ENCODE measurements at regions not wholly inside any gene's neighbourhood (a gene's known extent, or its start where the extent isn't known, plus 50 kb on each side); places are given as distances from the start of the nearest gene placed in this dataset.
A peak's percentile ranks its signal among the peaks of the same experiment; 100 is the strongest.

GRCh38 chr20:20931024-20931423 is 175.1 kb downstream of the LINC00237 start:
- no peak for DNase-seq (ENCODE audit: low read depth)
- TF ChIP-seq CTCF (IDR thresholded peaks at IDR 0.05; ENCODE audit: insufficient read depth, low read depth, low read length, missing control alignments): no peak

GRCh38 chr20:20930500-20930899 is 175.7 kb downstream of the LINC00237 start:
- no peak for TF ChIP-seq CTCF (IDR thresholded peaks at IDR 0.05; ENCODE audit: insufficient read depth, low read depth, low read length, missing control alignments)
- DNase-seq (ENCODE audit: low read depth): no peak
- H3K4me3 ChIP-seq (ENCODE audit: low read length): no peak overlapping the region

More at GRCh38 chr20:20931024-20931423, 175.1 kb downstream of the LINC00237 start:
- H3K4me3 ChIP-seq (ENCODE audit: low read length): no peak overlapping the region

- no peak for TF ChIP-seq CTCF (IDR thresholded peaks at IDR 0.05; ENCODE audit: insufficient read depth, low read depth, low read length, missing control alignments)
- no peak for DNase-seq (ENCODE audit: low read depth)
- H3K4me3 ChIP-seq (ENCODE audit: low read length): no peak overlapping the region
These were observed 176.8 kb downstream of the LINC00237 start for GRCh38 chr20:20929341-20929740.

GRCh38 chr20:20926222-20926905 is 179.8 kb downstream of the LINC00237 start:
- TF ChIP-seq CTCF (IDR thresholded peaks at IDR 0.05; ENCODE audit: insufficient read depth, low read depth, low read length, missing control alignments): no peak
- DNase-seq (ENCODE audit: low read depth): no peak

GRCh38 chr20:20920433-20920832 is 185.7 kb downstream of the LINC00237 start:
- no peak for TF ChIP-seq CTCF (IDR thresholded peaks at IDR 0.05; ENCODE audit: insufficient read depth, low read depth, low read length, missing control alignments)
- DNase-seq (ENCODE audit: low read depth): no peak
- no peak overlapping the region for H3K4me3 ChIP-seq (ENCODE audit: low read length)

More at GRCh38 chr20:20926222-20926905, 179.8 kb downstream of the LINC00237 start:
- no peak overlapping the region for H3K4me3 ChIP-seq (ENCODE audit: low read length)

- DNase-seq (ENCODE audit: low read depth): peak; percentile 11
- no peak overlapping the region for H3K4me3 ChIP-seq (ENCODE audit: low read length)
- no peak for TF ChIP-seq CTCF (IDR thresholded peaks at IDR 0.05; ENCODE audit: insufficient read depth, low read depth, low read length, missing control alignments)
These were observed 190.3 kb downstream of the LINC00237 start for GRCh38 chr20:20915844-20916243.

- DNase-seq (ENCODE audit: low read depth): no peak
- TF ChIP-seq CTCF (IDR thresholded peaks at IDR 0.05; ENCODE audit: insufficient read depth, low read depth, low read length, missing control alignments): no peak
- no peak overlapping the region for H3K4me3 ChIP-seq (ENCODE audit: low read length)
These were observed 192.0 kb upstream of the RALGAPA2 start for GRCh38 chr20:20904501-20904831.
